Activated CD4-positive, alpha-beta T cell treated with anti-CD3 and anti-CD28 coated beads for 1 hour (primary cell): ENCODE measurements at regions not wholly inside any gene's neighbourhood (a gene's known extent, or its start where the extent isn't known, plus 50 kb on each side); places are given as distances from the start of the nearest gene placed in this dataset.
"Not testable (repeated sequence)": the region's sequence is repeated elsewhere in the genome, so short reads cannot be mapped to it uniquely, and the experiment has no call there.

Source experiments
- DNase-seq: peaks from one replicate; pipeline ENCODE4 v3.0.0-alpha.2; 2020

- no peak for DNase-seq
Measured at GRCh38 chr3:176302271-176302670, 895.0 kb downstream of the TBL1XR1 start.

- no peak for DNase-seq
Measured at GRCh38 chr3:176296066-176296597, 901.1 kb downstream of the TBL1XR1 start.

GRCh38 chr3:176293276-176293675 lies 904.0 kb downstream of the TBL1XR1 start:
- DNase-seq: no peak

GRCh38 chr3:176286476-176287085 lies 910.7 kb downstream of the TBL1XR1 start:
- no peak for DNase-seq

GRCh38 chr3:176275538-176275937 lies 921.7 kb downstream of the TBL1XR1 start:
- no peak for DNase-seq

- no peak for DNase-seq
Measured at GRCh38 chr3:176275113-176275512, 922.2 kb downstream of the TBL1XR1 start.

GRCh38 chr3:176274161-176274560 lies 923.1 kb downstream of the TBL1XR1 start:
- DNase-seq: no peak

- DNase-seq: no peak
Measured at GRCh38 chr3:176262071-176262470, 935.2 kb downstream of the TBL1XR1 start.

- no peak for DNase-seq
Measured at GRCh38 chr3:176247191-176247590, 950.1 kb downstream of the TBL1XR1 start.

GRCh38 chr3:176219970-176220369 lies 977.3 kb downstream of the TBL1XR1 start:
- no peak for DNase-seq

GRCh38 chr3:176214758-176215157 lies 982.5 kb downstream of the TBL1XR1 start:
- DNase-seq: no peak

- not testable (repeated sequence) for DNase-seq
Measured at GRCh38 chr3:176213314-176213713, 984.0 kb downstream of the TBL1XR1 start.

GRCh38 chr3:176208915-176209314 lies 988.4 kb downstream of the TBL1XR1 start:
- DNase-seq: no peak

- no peak for DNase-seq
Measured at GRCh38 chr3:176208283-176208682, 989.0 kb downstream of the TBL1XR1 start.

GRCh38 chr3:176206809-176207208 lies 990.5 kb downstream of the TBL1XR1 start:
- no peak for DNase-seq

- no peak for DNase-seq
Measured at GRCh38 chr3:176202652-176203051, 994.6 kb downstream of the TBL1XR1 start.

GRCh38 chr3:176193032-176193730 lies 1004.1 kb downstream of the TBL1XR1 start:
- DNase-seq: no peak

- DNase-seq: no peak
Measured at GRCh38 chr3:176190755-176191154, 1006.5 kb downstream of the TBL1XR1 start.

GRCh38 chr3:176183181-176183580 lies 1014.1 kb downstream of the TBL1XR1 start:
- no peak for DNase-seq

- DNase-seq: no peak
Measured at GRCh38 chr3:176174060-176174459, 1023.2 kb downstream of the TBL1XR1 start.

GRCh38 chr3:176172492-176172891 lies 1024.8 kb downstream of the TBL1XR1 start:
- DNase-seq: no peak

GRCh38 chr3:176167272-176167671 lies 1030.0 kb downstream of the TBL1XR1 start:
- DNase-seq: no peak

- no peak for DNase-seq
Measured at GRCh38 chr3:176160997-176161396, 1036.3 kb downstream of the TBL1XR1 start.

- DNase-seq: no peak
Measured at GRCh38 chr3:176159796-176160195, 1037.5 kb downstream of the TBL1XR1 start.

GRCh38 chr3:176155012-176155411 lies 1042.3 kb downstream of the TBL1XR1 start:
- no peak for DNase-seq
